ENCODE measurements at regions not wholly inside any gene's neighbourhood (a gene's known extent, or its start where the extent isn't known, plus 50 kb on each side); places are given as distances from the start of the nearest gene placed in this dataset.

DNA sequence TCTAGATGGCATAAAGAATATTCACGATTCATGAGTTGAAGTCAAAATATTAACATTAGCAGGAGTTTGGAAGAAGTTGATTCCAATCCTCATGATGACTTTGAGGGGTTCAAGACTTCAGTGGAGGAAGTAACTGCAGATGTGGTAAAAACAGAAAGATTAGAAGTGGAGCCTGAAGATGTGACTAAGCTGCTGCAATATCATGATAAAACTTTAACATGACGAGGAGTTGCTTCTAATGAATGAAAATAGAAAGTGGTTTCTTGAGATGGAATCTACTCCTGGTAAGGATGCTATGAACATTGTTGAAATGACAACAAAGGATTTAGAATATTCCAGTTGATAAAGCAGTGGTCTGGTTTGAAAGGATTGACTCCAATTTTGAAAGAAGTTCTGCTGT is 70.1 kb upstream of the TMLHE start:
- no peak for DNase-seq

GRCh38 chrX:155679715-155680114 is 67.0 kb upstream of the TMLHE start:
- no peak for DNase-seq

- DNase-seq = no peak
Observed at GRCh38 chrX:155673338-155673737, 60.6 kb upstream of the TMLHE start.

DNA sequence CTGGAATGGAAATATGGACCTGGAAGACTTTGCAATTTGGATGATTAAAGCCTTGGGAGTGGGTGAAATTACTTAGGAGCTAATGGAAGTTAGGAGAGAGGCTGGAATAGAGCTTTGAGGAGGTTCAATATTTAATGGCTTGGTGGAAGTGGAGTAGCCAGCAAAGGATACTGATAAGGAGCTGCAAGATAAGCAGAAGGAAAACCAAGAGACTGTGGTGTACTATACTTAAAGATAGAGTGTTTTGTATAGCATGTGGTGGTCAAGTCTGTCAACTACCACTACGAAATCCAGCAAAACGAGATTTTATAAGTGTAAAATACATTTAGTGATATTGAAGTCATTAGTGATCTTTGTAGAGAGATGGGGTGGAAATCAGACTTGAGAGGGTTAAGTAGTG is 54.0 kb upstream of the TMLHE start:
- DNase-seq = no peak

Data from NCI-H1417 (cell line).